GM19099 (cell line): ENCODE measurements at regions not wholly inside any gene's neighbourhood (a gene's known extent, or its start where the extent isn't known, plus 50 kb on each side); places are given as distances from the start of the nearest gene placed in this dataset.

Experiments
- POLR2A ChIP-seq: IDR thresholded peaks from 3 replicates; pipeline ENCODE4 v1.6.1; 2011; ENCODE audit warnings: low read depth; ENCODE audit not compliant: insufficient read length; ENCODE audit errors: extremely low read depth

DNA sequence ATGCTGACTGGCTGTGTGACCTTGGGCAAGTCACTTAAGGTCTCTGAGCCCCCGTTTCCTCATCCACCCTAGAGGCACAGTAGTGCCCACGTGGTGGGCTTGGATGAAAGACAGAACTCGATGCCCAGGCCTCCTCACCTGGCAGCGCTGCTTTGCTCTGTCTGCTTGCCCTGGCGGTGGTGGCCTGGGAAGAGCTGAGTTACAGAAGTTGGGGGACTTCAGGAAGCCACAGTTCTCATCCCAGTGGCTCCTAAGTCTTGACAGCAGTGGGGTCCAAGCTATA, 171.5 kb upstream of the IER5L start:
- TF ChIP-seq POLR2A = no peak

- no peak for TF ChIP-seq POLR2A
These were observed 171.0 kb upstream of the IER5L start for GRCh38 chr9:129348890-129349664.

DNA sequence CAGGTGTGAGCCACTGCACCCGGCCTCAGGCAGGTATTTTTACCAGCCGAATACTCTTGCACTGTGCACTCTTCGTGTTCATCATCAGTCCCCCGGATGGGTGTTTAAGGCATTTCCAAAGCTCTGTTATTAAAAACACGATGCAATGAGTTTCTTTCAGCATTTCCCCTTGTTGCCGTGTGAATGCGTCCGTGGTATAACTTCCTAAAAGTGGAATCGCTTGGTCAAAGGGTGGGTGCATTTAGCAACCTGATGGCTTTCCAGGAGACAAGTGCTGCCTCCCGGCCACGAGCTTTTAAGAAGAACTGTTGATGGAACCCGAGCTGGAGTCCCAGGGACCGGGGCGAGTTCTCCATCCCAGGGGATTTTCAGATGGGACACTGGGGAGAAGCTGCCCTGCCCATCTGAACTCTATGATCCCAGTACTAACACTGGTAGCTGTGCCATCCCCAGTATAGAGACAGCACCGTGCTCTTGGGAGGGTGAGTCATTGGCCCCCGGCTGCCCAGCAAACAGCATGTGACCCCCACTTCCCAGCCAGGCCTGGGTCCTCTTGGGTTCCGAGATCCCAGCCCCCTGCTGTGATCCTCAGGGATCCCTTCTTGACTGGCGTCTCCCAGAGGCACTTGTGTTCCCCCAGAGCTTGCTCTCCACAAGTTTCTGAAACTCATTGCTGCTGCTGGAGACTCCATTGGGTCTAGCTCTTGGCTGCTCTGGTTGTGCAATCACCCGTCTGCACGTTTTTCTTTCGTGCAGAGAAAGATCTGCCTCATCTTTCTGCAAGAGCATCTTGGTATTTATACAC, 169.5 kb upstream of the IER5L start:
- TF ChIP-seq POLR2A = no peak

DNA sequence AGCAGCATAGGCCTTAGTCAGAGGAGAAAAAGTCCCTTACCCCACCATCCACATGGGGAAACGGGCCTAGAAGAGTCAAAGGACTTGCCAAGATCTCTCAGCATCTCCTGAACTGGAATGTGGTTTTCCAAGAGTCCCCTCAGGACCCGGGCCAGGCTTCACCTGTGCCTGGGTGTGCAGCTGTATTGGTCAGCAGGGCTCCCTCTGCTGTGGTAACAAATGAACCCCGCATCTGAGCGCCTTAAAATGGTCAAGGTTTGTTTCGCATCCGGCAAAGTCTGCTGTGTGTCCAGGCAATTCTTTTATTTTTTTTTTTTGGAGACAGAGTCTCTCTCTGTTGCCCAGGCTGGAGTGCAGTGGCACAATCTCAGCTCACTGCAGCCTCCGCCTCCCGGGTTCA, 168.0 kb upstream of the IER5L start:
- no peak for TF ChIP-seq POLR2A

GRCh38 chr9:129344641-129345495, 166.8 kb upstream of the IER5L start:
- TF ChIP-seq POLR2A = no peak

- no peak for TF ChIP-seq POLR2A
These were observed 165.6 kb upstream of the IER5L start for GRCh38 chr9:129343424-129344375.

DNA sequence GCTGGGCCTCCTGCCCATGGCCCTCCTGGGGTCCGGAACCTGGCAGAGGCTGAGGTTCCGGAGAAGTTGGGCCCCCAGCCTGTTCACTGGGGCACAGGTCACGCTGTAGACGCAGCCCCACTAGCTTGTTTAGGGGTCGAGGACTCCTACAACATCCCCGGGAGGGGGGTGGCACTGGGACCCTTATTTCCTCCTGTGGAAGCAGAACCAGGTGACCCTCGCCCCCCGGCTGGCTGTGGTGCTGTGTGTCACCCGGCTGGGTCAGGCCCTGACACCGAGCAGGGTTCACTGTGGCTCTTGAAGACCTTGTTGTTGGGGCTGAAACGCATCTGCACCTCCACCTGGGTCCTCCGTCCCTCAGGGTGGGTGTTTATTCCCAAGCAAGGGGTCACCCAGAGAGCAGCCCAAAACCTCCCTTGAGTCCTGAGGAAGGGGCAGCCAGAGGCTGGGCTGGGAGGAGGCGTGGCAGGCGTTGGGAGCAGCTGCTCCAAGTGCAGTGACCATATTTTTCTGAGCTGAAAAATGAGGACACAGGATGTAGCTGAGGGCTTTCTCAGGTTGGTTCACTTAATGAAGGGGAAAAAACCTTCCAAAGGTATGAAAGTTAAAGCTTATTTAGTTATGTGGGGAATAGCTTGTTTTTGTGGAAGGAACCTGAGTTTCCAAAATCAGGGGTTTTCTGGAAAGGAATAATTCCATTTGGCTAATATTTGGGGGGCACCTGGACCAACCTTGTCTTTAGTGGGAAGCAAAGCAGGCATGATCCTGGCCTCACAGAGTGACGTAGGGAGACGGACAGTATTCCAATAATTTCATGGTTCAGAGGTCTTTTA, 164.7 kb upstream of the IER5L start:
- TF ChIP-seq POLR2A = no peak

DNA sequence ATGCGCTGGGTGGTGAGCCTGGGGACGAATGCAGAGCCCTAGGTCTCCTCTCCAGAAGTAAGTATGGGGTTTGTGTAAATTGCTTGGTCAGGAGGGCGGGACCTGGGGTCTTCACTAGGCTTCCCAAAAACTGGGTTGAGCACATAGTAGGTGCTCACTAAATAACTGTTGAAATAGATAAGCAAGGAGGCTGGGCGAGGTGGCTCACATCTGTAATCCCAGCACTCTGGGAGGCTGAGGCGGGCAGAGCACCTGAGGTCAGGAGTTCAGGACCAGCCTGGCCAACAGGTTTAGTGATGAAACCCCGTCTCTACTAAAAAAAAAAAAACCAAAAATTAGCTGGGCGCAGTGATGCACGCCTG, 163.9 kb upstream of the IER5L start:
- no peak for TF ChIP-seq POLR2A

- TF ChIP-seq POLR2A = no peak
These were observed 163.3 kb upstream of the IER5L start for GRCh38 chr9:129341171-129341986.

DNA sequence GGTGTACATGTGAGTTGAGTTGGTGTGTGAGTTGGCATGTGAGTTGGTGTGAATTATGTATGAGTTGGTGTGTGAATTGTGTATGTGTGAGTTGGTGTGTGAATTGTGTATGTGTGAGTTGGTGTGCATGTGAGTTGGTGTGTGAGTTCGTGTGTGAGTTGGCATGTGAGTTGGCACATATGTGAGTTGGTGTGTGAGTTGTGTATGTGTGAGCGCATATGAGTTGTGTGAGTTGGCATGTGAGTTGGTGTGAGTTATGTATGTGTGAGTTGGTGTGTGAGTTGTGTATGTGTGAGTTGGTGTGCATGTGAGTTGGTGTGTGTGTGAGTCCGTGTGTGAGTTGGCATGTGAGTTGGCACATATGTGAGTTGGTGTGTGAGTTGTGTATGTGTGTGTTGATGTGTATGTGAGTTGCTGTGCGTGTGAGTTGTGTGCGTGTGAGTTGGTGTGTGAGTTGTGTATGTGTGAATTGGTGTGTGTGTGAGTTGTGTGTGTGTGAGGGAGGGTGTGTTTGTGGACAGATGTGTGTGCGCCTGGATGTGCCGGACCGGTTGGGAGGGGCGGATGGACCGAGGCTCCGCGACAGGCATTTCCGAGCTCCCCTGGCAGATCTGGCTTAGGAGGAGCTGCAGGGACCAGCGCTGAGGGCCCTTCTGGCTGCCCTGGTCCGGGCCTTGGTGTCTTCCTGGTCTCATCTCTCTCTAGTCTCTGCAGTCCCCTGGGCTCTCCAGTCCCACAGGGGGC, 162.5 kb upstream of the IER5L start:
- TF ChIP-seq POLR2A = no peak

GRCh38 chr9:129339539-129340157, 161.6 kb upstream of the IER5L start:
- no peak for TF ChIP-seq POLR2A
